ENCODE measurements at regions not wholly inside any gene's neighbourhood (a gene's known extent, or its start where the extent isn't known, plus 50 kb on each side); places are given as distances from the start of the nearest gene placed in this dataset.

GRCh38 chr4:180598281-180598680 is 1644.9 kb upstream of the TENM3 start:
- H2BK12ac ChIP-seq (ENCODE audit: low read length in 2 of 2): no peak overlapping the region
- H2BK120ac ChIP-seq (ENCODE audit: low read depth, low read length): no peak overlapping the region
- no peak overlapping the region for H2AFZ ChIP-seq (ENCODE audit: low read depth, low read length)
- no peak overlapping the region for H3K4me3 ChIP-seq (ENCODE audit: insufficient read depth in 1 of 2, low read depth in 1 of 2, low read length in 2 of 2)
- no peak overlapping the region for H3K9ac ChIP-seq (ENCODE audit: low read length)
- H3K9me3 ChIP-seq (ENCODE audit: control insufficient read depth, low read length): peaks cover 4% of the 10 kb centered on the region
- H3K18ac ChIP-seq (ENCODE audit: low read depth in 1 of 2, low read length in 2 of 2): no peak overlapping the region
- no peaks in the 10 kb centered on the region for H3K36me3 ChIP-seq (ENCODE audit: control insufficient read depth in 1 of 2, insufficient read depth in 2 of 2, low read depth in 1 of 2, low read length in 2 of 2)
- H4K8ac ChIP-seq (ENCODE audit: low read length): no peak overlapping the region
- no peak overlapping the region for H2BK5ac ChIP-seq (ENCODE audit: low read depth, low read length, poor library complexity, severe bottlenecking)
- H4K91ac ChIP-seq (ENCODE audit: low read length): no peak overlapping the region
- no peaks in the 10 kb centered on the region for H3K79me1 ChIP-seq (replicated peaks; ENCODE audit: low read length, poor library complexity, severe bottlenecking)
- no peak overlapping the region for H3K27ac ChIP-seq (ENCODE audit: low read length, poor library complexity, severe bottlenecking)
- no peak for DNase-seq
- H3K4me2 ChIP-seq (ENCODE audit: low read length, poor library complexity, severe bottlenecking): no peak overlapping the region
- H2AK5ac ChIP-seq (ENCODE audit: low read length, severe bottlenecking): no peak overlapping the region
- H3K4me1 ChIP-seq (ENCODE audit: control insufficient read depth, insufficient read depth, low read depth, low read length): no peaks in the 10 kb centered on the region
- no peaks in the 10 kb centered on the region for H3K27me3 ChIP-seq (ENCODE audit: control insufficient read depth in 1 of 2, insufficient read depth in 1 of 2, low read length in 2 of 2)
- H2BK15ac ChIP-seq (ENCODE audit: low read depth, poor library complexity, severe bottlenecking): no peak overlapping the region
- no peak overlapping the region for H3K14ac ChIP-seq (ENCODE audit: low read length in 2 of 2)
- H3K4ac ChIP-seq (ENCODE audit: low read depth in 1 of 2, low read length in 2 of 2): no peak overlapping the region
- no peak overlapping the region for H3K23ac ChIP-seq (ENCODE audit: low read length in 2 of 2)

DNA sequence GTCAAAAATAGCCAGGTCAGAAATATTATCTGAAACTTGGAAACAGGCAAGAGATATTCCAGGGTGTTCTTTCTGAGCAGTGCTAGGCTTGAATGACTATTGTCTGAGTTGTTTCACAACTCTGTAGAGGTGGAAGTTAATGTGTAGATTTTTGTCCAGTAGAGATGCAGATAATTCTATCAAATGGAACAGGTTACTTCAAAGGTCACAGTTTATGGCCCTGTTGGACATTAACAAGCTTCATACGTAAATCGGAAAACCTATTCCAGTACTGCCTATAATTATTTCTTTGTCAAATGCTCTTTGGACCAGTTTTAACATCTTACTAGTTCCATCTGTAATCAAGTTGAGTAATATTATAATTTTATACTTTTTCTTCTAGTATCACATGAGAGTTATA is 1639.4 kb upstream of the TENM3 start:
- peaks cover 3% of the 10 kb centered on the region for H3K9me3 ChIP-seq (ENCODE audit: control insufficient read depth, low read length)
- H2AK5ac ChIP-seq (ENCODE audit: low read length, severe bottlenecking): no peak overlapping the region
- no peak for DNase-seq
- H3K36me3 ChIP-seq (ENCODE audit: control insufficient read depth in 1 of 2, insufficient read depth in 2 of 2, low read depth in 1 of 2, low read length in 2 of 2): no peaks in the 10 kb centered on the region
- H3K4ac ChIP-seq (ENCODE audit: low read depth in 1 of 2, low read length in 2 of 2): no peak overlapping the region
- H3K18ac ChIP-seq (ENCODE audit: low read depth in 1 of 2, low read length in 2 of 2): no peak overlapping the region
- no peak overlapping the region for H3K27ac ChIP-seq (ENCODE audit: low read length, poor library complexity, severe bottlenecking)
- no peaks in the 10 kb centered on the region for H3K27me3 ChIP-seq (ENCODE audit: control insufficient read depth in 1 of 2, insufficient read depth in 1 of 2, low read length in 2 of 2)
- H2BK120ac ChIP-seq (ENCODE audit: low read depth, low read length): no peak overlapping the region
- H4K91ac ChIP-seq (ENCODE audit: low read length): no peak overlapping the region
- no peaks in the 10 kb centered on the region for H3K4me1 ChIP-seq (ENCODE audit: control insufficient read depth, insufficient read depth, low read depth, low read length)
- H2BK12ac ChIP-seq (ENCODE audit: low read length in 2 of 2): no peak overlapping the region
- no peak overlapping the region for H3K4me2 ChIP-seq (ENCODE audit: low read length, poor library complexity, severe bottlenecking)
- no CpG with 5 or more reads among the region's 2 CpGs for WGBS
- H2BK15ac ChIP-seq (ENCODE audit: low read depth, poor library complexity, severe bottlenecking): no peak overlapping the region
- H4K8ac ChIP-seq (ENCODE audit: low read length): no peak overlapping the region
- no peak overlapping the region for H2AFZ ChIP-seq (ENCODE audit: low read depth, low read length)
- H3K79me1 ChIP-seq (replicated peaks; ENCODE audit: low read length, poor library complexity, severe bottlenecking): no peaks in the 10 kb centered on the region
- H3K9ac ChIP-seq (ENCODE audit: low read length): no peak overlapping the region
- H3K23ac ChIP-seq (ENCODE audit: low read length in 2 of 2): no peak overlapping the region
- no peak overlapping the region for H3K14ac ChIP-seq (ENCODE audit: low read length in 2 of 2)
- no peak overlapping the region for H2BK5ac ChIP-seq (ENCODE audit: low read depth, low read length, poor library complexity, severe bottlenecking)
- H3K4me3 ChIP-seq (ENCODE audit: insufficient read depth in 1 of 2, low read depth in 1 of 2, low read length in 2 of 2): no peak overlapping the region

DNA sequence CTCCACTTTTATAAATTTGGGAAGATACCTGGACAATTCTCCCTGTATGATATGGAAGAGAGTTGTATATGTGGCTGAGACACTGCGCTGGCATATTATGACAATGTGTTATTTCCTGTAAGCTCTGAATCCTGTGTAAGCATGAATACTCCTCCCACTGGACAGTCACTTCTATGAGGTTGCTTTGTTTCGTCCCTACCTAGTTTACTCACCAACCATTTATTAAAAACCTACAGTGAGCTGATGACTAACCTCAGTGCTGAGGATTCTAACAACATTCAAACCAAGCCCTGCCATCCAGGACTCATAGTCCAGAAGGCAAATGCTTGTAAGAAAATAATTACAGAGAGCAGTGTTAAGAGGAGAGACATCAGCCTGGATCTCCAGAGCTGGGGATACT is 1632.9 kb upstream of the TENM3 start:
- no peak overlapping the region for H2BK15ac ChIP-seq (ENCODE audit: low read depth, poor library complexity, severe bottlenecking)
- WGBS: 40% methylated on average over 2 of the region's 2 CpGs
- H2AFZ ChIP-seq (ENCODE audit: low read depth, low read length): no peak overlapping the region
- H2AK5ac ChIP-seq (ENCODE audit: low read length, severe bottlenecking): no peak overlapping the region
- H3K23ac ChIP-seq (ENCODE audit: low read length in 2 of 2): no peak overlapping the region
- DNase-seq: no peak
- no peak overlapping the region for H3K4ac ChIP-seq (ENCODE audit: low read depth in 1 of 2, low read length in 2 of 2)
- no peaks in the 10 kb centered on the region for H3K4me1 ChIP-seq (ENCODE audit: control insufficient read depth, insufficient read depth, low read depth, low read length)
- H3K9me3 ChIP-seq (ENCODE audit: control insufficient read depth, low read length): no peaks in the 10 kb centered on the region
- no peak overlapping the region for H3K14ac ChIP-seq (ENCODE audit: low read length in 2 of 2)
- H2BK12ac ChIP-seq (ENCODE audit: low read length in 2 of 2): no peak overlapping the region
- H3K27ac ChIP-seq (ENCODE audit: low read length, poor library complexity, severe bottlenecking): no peak overlapping the region
- H4K91ac ChIP-seq (ENCODE audit: low read length): no peak overlapping the region
- no peak overlapping the region for H4K8ac ChIP-seq (ENCODE audit: low read length)
- no peak overlapping the region for H2BK5ac ChIP-seq (ENCODE audit: low read depth, low read length, poor library complexity, severe bottlenecking)
- H3K4me3 ChIP-seq (ENCODE audit: insufficient read depth in 1 of 2, low read depth in 1 of 2, low read length in 2 of 2): no peak overlapping the region
- H3K9ac ChIP-seq (ENCODE audit: low read length): no peak overlapping the region
- no peak overlapping the region for H3K18ac ChIP-seq (ENCODE audit: low read depth in 1 of 2, low read length in 2 of 2)
- H3K27me3 ChIP-seq (ENCODE audit: control insufficient read depth in 1 of 2, insufficient read depth in 1 of 2, low read length in 2 of 2): no peaks in the 10 kb centered on the region
- H2BK120ac ChIP-seq (ENCODE audit: low read depth, low read length): no peak overlapping the region
- no peaks in the 10 kb centered on the region for H3K79me1 ChIP-seq (replicated peaks; ENCODE audit: low read length, poor library complexity, severe bottlenecking)
- H3K4me2 ChIP-seq (ENCODE audit: low read length, poor library complexity, severe bottlenecking): no peak overlapping the region
- H3K36me3 ChIP-seq (ENCODE audit: control insufficient read depth in 1 of 2, insufficient read depth in 2 of 2, low read depth in 1 of 2, low read length in 2 of 2): no peaks in the 10 kb centered on the region

- Histone ChIP-seq H3K4ac (ENCODE audit: low read depth in 1 of 2, low read length in 2 of 2) (no peak overlapping the region), H3K79me1 (replicated peaks; ENCODE audit: low read length, poor library complexity, severe bottlenecking) (no peaks in the 10 kb centered on the region), H2AK5ac (ENCODE audit: low read length, severe bottlenecking) (no peak overlapping the region), H3K4me1 (ENCODE audit: control insufficient read depth, insufficient read depth, low read depth, low read length) (no peaks in the 10 kb centered on the region), H2BK15ac (ENCODE audit: low read depth, poor library complexity, severe bottlenecking) (no peak overlapping the region), H3K9me3 (ENCODE audit: control insufficient read depth, low read length) (no peaks in the 10 kb centered on the region), H3K9ac (ENCODE audit: low read length) (no peak overlapping the region), H2BK120ac (ENCODE audit: low read depth, low read length) (no peak overlapping the region), H4K8ac (ENCODE audit: low read length) (no peak overlapping the region), H4K91ac (ENCODE audit: low read length) (no peak overlapping the region), H3K14ac (ENCODE audit: low read length in 2 of 2) (no peak overlapping the region), H3K4me3 (ENCODE audit: insufficient read depth in 1 of 2, low read depth in 1 of 2, low read length in 2 of 2) (no peak overlapping the region), H3K36me3 (ENCODE audit: control insufficient read depth in 1 of 2, insufficient read depth in 2 of 2, low read depth in 1 of 2, low read length in 2 of 2) (no peaks in the 10 kb centered on the region), H2BK12ac (ENCODE audit: low read length in 2 of 2) (no peak overlapping the region), H3K27me3 (ENCODE audit: control insufficient read depth in 1 of 2, insufficient read depth in 1 of 2, low read length in 2 of 2) (no peaks in the 10 kb centered on the region), H2AFZ (ENCODE audit: low read depth, low read length) (no peak overlapping the region), H3K23ac (ENCODE audit: low read length in 2 of 2) (no peak overlapping the region), H3K4me2 (ENCODE audit: low read length, poor library complexity, severe bottlenecking) (no peak overlapping the region), H3K27ac (ENCODE audit: low read length, poor library complexity, severe bottlenecking) (no peak overlapping the region), H2BK5ac (ENCODE audit: low read depth, low read length, poor library complexity, severe bottlenecking) (no peak overlapping the region), H3K18ac (ENCODE audit: low read depth in 1 of 2, low read length in 2 of 2) (no peak overlapping the region)
- DNase-seq: no peak
- 100% methylated on average over 2 of the region's 3 CpGs for WGBS
Measured at GRCh38 chr4:180615746-180616145, 1627.5 kb upstream of the TENM3 start.

Data from mesenchymal stem cell (in vitro differentiated cells and primary cell).